GM21717 (cell line): ENCODE measurements at regions not wholly inside any gene's neighbourhood (a gene's known extent, or its start where the extent isn't known, plus 50 kb on each side); places are given as distances from the start of the nearest gene placed in this dataset.
A peak's percentile ranks its signal among the peaks of the same experiment; 100 is the strongest.

Experiments used
- ATAC-seq: cut with Tn5 transposase; IDR thresholded peaks from one replicate; pipeline ENCODE4 v1.9.1; 2021; ENCODE audit warnings: mild to moderate bottlenecking, moderate library complexity; ENCODE audit not compliant: unreplicated experiment

GRCh38 chr5:60209146-60209840 lies 315.8 kb upstream of the PDE4D start:
- no peak for ATAC-seq

- no peak for ATAC-seq
Measured at GRCh38 chr5:60208716-60209115, 315.2 kb upstream of the PDE4D start.

GRCh38 chr5:60207040-60207439 lies 313.5 kb upstream of the PDE4D start:
- ATAC-seq = peak; percentile 97

GRCh38 chr5:60206234-60206633 lies 312.7 kb upstream of the PDE4D start:
- no peak for ATAC-seq

GRCh38 chr5:60205071-60205470 lies 311.5 kb upstream of the PDE4D start:
- ATAC-seq = no peak

- no peak for ATAC-seq
Measured at GRCh38 chr5:60196385-60197113, 303.0 kb upstream of the PDE4D start.

GRCh38 chr5:60195551-60195950 lies 302.0 kb upstream of the PDE4D start:
- no peak for ATAC-seq

GRCh38 chr5:60195083-60195482 lies 301.6 kb upstream of the PDE4D start:
- ATAC-seq = no peak

GRCh38 chr5:60185231-60186099 lies 291.9 kb upstream of the PDE4D start:
- ATAC-seq = no peak

GRCh38 chr5:60184606-60185005 lies 291.1 kb upstream of the PDE4D start:
- no peak for ATAC-seq

- ATAC-seq = no peak
Measured at GRCh38 chr5:60183881-60184280, 290.4 kb upstream of the PDE4D start.

GRCh38 chr5:60178101-60178500 lies 284.6 kb upstream of the PDE4D start:
- ATAC-seq = no peak

GRCh38 chr5:60177596-60177995 lies 284.1 kb upstream of the PDE4D start:
- ATAC-seq = no peak

GRCh38 chr5:60173667-60174066 lies 280.1 kb upstream of the PDE4D start:
- no peak for ATAC-seq

- ATAC-seq = no peak
Measured at GRCh38 chr5:60163762-60164161, 270.2 kb upstream of the PDE4D start.

GRCh38 chr5:60162441-60162840 lies 268.9 kb upstream of the PDE4D start:
- no peak for ATAC-seq

- no peak for ATAC-seq
Measured at GRCh38 chr5:60161340-60161934, 267.9 kb upstream of the PDE4D start.

GRCh38 chr5:60149081-60149480 lies 255.6 kb upstream of the PDE4D start:
- no peak for ATAC-seq

GRCh38 chr5:60148366-60148765 lies 254.8 kb upstream of the PDE4D start:
- no peak for ATAC-seq

GRCh38 chr5:60147791-60148190 lies 254.3 kb upstream of the PDE4D start:
- ATAC-seq = no peak

- no peak for ATAC-seq
Measured at GRCh38 chr5:60143942-60144549, 250.5 kb upstream of the PDE4D start.
